ENCODE measurements at regions not wholly inside any gene's neighbourhood (a gene's known extent, or its start where the extent isn't known, plus 50 kb on each side); places are given as distances from the start of the nearest gene placed in this dataset.

DNA sequence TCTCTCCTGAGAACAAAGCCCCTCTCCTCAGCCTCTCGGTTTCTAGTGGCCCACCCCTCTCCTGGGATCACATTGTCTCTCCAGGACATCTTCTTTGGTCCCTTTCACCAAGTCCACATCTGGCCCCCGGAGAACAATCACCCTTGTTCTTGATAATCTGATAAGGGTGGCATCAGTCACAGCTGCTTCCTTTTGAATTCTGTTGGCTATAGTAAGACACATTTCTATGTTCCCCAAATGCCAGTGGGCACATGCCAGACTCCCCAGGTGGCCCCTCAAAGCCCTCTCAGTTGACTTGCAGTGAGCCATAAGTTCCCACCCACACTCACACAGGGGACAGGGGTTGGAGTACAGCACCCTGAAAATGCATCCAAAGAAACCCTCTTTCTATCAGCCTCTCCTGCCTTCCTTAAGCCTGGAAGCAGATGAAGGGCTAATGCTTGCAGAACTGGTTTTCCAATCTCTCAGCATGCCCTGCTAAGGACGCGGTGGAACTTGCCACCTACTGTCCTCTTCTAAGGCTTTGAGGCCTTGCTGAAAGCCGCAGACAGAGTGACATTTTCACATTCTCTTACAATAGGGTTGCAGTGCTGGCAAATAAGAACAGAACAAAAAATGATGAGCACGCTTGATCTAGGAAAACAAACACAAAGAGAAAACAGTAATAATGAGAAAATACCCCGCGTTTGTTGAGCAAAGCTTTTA lies 101.3 kb upstream of the SLCO3A1 start:
- no peak for TF ChIP-seq POLR2A (IDR thresholded peaks at IDR 0.05)
- TF ChIP-seq CTCF (IDR thresholded peaks at IDR 0.05) = no peak
- intact Hi-C loops (cut with DNase I) = no loop called here
- no peak for DNase-seq
- Histone ChIP-seq H3K27ac (no peak overlapping the region), H3K36me3 (no peaks in the 10 kb centered on the region), H3K9me3 (no peaks in the 10 kb centered on the region), H3K4me3 (no peak overlapping the region), H3K4me1 (no peaks in the 10 kb centered on the region), H3K27me3 (no peaks in the 10 kb centered on the region)
- no peak for ATAC-seq
- 75 to 82% (median 77%) methylated on average over 8 of the region's 8 CpGs for WGBS, 4 donors

DNA sequence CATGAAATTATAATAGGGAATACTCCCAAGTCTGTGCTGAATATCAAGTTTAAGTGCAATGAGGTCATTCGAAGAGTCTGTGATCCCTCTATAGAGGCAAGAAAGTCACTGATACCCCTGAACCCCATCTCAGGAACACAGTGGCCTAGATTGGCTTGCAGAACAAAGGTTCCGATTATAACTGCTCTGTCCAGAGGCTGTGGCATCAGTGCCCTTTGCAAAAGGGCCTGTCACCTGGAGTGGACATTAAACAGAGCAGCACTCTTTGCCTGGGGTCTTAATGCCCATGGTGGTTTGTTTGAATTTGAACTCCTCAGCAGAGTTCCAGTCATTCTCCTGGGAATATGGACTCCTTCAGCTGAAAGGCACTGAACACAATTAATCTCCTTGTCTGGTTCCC lies 93.9 kb upstream of the SLCO3A1 start:
- intact Hi-C loops (cut with DNase I) = no loop called here
- WGBS, 4 donors = 57 to 86% (median 72%) methylated on average over 2 of the region's 2 CpGs

GRCh38 chr15:91765660-91766059 lies 87.8 kb upstream of the SLCO3A1 start:
- 85 to 87% (median 86%) methylated on average over 3 of the region's 3 CpGs for WGBS, 4 donors

More for the DNA sequence above, 93.9 kb upstream of the SLCO3A1 start:
- no peak overlapping the region for H3K4me3 ChIP-seq
- no peaks in the 10 kb centered on the region for H3K4me1 ChIP-seq
- TF ChIP-seq CTCF (IDR thresholded peaks at IDR 0.05) (no peak), POLR2A (IDR thresholded peaks at IDR 0.05) (no peak)
- H3K36me3 ChIP-seq = no peaks in the 10 kb centered on the region
- DNase-seq (no peak), ATAC-seq (peak in 1 of 4 donors; percentile 63)
- no peak overlapping the region for H3K27ac ChIP-seq
- no peaks in the 10 kb centered on the region for H3K27me3 ChIP-seq
- H3K9me3 ChIP-seq = no peaks in the 10 kb centered on the region

DNA sequence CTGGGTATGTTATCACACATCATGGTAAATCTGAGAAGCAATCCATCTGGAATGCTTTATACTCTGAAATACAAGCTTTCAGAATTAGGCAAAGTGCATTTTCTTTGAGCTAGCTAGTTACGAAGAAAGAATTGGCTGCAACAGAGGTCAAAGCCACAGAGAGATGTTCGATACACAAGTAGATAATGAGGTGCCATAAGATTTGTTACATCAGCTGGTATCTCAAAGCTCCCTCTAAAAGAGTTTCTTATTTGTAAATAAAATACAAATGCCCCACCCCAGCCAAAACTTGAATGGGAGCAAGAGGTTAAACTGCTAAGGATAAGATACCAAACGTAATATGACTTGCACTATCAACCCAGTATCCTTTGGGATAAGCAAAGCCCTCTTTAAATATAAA lies 84.0 kb upstream of the SLCO3A1 start:
- no peak for ATAC-seq
- H3K4me1 ChIP-seq = peaks cover 0 to 6% (median 0%) of the 10 kb centered on the region in 12 donors
- no peaks in the 10 kb centered on the region for H3K36me3 ChIP-seq
- no peak overlapping the region for H3K4me3 ChIP-seq
- H3K27me3 ChIP-seq = no peaks in the 10 kb centered on the region
- H3K9me3 ChIP-seq = no peaks in the 10 kb centered on the region
- no peak for DNase-seq
- H3K27ac ChIP-seq = no peak overlapping the region
- intact Hi-C loops (cut with DNase I) = no loop called here
- TF ChIP-seq POLR2A (IDR thresholded peaks at IDR 0.05) (no peak), CTCF (IDR thresholded peaks at IDR 0.05) (no peak)
- 43 to 54% (median 48%) methylated on average over 3 of the region's 3 CpGs for WGBS, 4 donors

More at GRCh38 chr15:91765660-91766059, 87.8 kb upstream of the SLCO3A1 start:
- TF ChIP-seq CTCF (IDR thresholded peaks at IDR 0.05) (no peak), POLR2A (IDR thresholded peaks at IDR 0.05) (no peak)
- intact Hi-C loops (cut with DNase I) = no loop called here
- H3K27me3 ChIP-seq = no peaks in the 10 kb centered on the region
- H3K27ac ChIP-seq = no peak overlapping the region
- H3K4me1 ChIP-seq = peaks cover 0 to 6% (median 0%) of the 10 kb centered on the region in 12 donors
- no peaks in the 10 kb centered on the region for H3K9me3 ChIP-seq
- ATAC-seq (no peak), DNase-seq (no peak)
- H3K36me3 ChIP-seq = no peaks in the 10 kb centered on the region
- H3K4me3 ChIP-seq = no peak overlapping the region

Measured in heart left ventricle (tissue), 16 donors.